Activated CD8-positive, alpha-beta T cell treated with anti-CD3 and anti-CD28 coated beads for 36 hours (primary cell): ENCODE measurements at regions not wholly inside any gene's neighbourhood (a gene's known extent, or its start where the extent isn't known, plus 50 kb on each side); places are given as distances from the start of the nearest gene placed in this dataset.
"Not testable (repeated sequence)": the region's sequence is repeated elsewhere in the genome, so short reads cannot be mapped to it uniquely, and the experiment has no call there.

ENCODE experiments used
- ATAC-seq: fragments of 200-7000 bp; cut with Tn5 transposase; one replicate; pipeline ENCODE4 v1.10.0; 2021; ENCODE audit warnings: mild to moderate bottlenecking, moderate library complexity
- CTCF ChIA-PET: fragments of 350-600 bp; sonication (Branson Sonifier 250); formaldehyde crosslinking; loops from one replicate; lab custom pipeline; 2021; ENCODE audit warnings: antibody characterized with exemption; lab: Charles Lee
- POLR2A ChIA-PET: fragments of 350-600 bp; sonication (Branson Sonifier 250); formaldehyde crosslinking; loops from one replicate; lab custom pipeline; 2021; ENCODE audit warnings: antibody characterized with exemption; lab: Charles Lee
- DNase-seq: peaks from one replicate; pipeline ENCODE4 v3.0.0-alpha.2; 2020
- H3K27ac Mint-ChIP-seq: one replicate; pipeline ENCODE4 v1.8.0; 2021; ENCODE audit warnings: mild to moderate bottlenecking, mixed read lengths
- H3K27me3 Mint-ChIP-seq: one replicate; pipeline ENCODE4 v1.8.0; 2021; ENCODE audit warnings: mixed read lengths
- H3K36me3 Mint-ChIP-seq: one replicate; pipeline ENCODE4 v1.8.0; 2021; ENCODE audit warnings: low read depth, mixed read lengths
- H3K4me1 Mint-ChIP-seq: one replicate; pipeline ENCODE4 v1.8.0; 2021; ENCODE audit warnings: low read depth, mixed read lengths
- H3K4me3 Mint-ChIP-seq: one replicate; pipeline ENCODE4 v1.8.0; 2021; ENCODE audit warnings: mild to moderate bottlenecking, moderate library complexity, mixed read lengths
- H3K9me3 Mint-ChIP-seq: one replicate; pipeline ENCODE4 v1.8.0; 2021; ENCODE audit warnings: mixed read lengths
- intact Hi-C: fragments of 100-400 bp; cut with micrococcal nuclease; formaldehyde crosslinking; loops from one replicate; pipeline ENCODE4 v1.10.0; 2022
- TF ChIP-seq, protein P1 (sequence below): fragments of 200-600 bp; IDR thresholded peaks from one replicate; pipeline ENCODE4 v1.8.0; 2022; ENCODE audit warnings: antibody characterized with exemption, mild to moderate bottlenecking

DNA sequence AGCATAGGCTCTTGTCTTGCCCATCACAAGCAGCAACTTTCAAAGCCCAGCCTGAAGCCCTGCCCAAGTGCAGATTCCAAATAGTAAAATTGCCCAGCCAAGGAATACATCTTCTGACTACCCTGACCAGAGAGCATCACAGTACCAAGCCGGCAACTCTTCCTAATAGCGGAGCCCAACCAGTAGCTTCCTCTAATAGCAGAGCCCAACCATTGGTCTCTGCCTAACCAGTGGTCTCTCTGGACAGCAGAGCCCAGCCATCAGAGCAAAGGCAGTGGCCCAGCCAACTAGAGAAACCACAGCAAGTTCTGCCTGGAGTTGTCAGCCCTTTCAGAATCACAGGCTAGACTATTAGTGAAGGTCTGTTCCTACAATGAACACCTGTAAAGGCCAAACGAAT is 285.6 kb downstream of the HGF start:
- intact Hi-C loops = no loop called here
- CTCF ChIA-PET = interaction anchor here (1.8 kb wide), 1 partner anchor 16 kb away, joined by 6 read pairs; no protein-coding TSS in a partner anchor
- Mint-ChIP-seq H3K27me3 (no peaks in the 10 kb centered on the region), H3K36me3 (no peaks in the 10 kb centered on the region), H3K4me3 (no peak overlapping the region), H3K27ac (no peak overlapping the region), H3K9me3 (no peaks in the 10 kb centered on the region), H3K4me1 (no peaks in the 10 kb centered on the region)
- POLR2A ChIA-PET = no interaction called here
- DNase-seq (no peak), ATAC-seq (no peak)
- TF ChIP-seq, protein P1, sequence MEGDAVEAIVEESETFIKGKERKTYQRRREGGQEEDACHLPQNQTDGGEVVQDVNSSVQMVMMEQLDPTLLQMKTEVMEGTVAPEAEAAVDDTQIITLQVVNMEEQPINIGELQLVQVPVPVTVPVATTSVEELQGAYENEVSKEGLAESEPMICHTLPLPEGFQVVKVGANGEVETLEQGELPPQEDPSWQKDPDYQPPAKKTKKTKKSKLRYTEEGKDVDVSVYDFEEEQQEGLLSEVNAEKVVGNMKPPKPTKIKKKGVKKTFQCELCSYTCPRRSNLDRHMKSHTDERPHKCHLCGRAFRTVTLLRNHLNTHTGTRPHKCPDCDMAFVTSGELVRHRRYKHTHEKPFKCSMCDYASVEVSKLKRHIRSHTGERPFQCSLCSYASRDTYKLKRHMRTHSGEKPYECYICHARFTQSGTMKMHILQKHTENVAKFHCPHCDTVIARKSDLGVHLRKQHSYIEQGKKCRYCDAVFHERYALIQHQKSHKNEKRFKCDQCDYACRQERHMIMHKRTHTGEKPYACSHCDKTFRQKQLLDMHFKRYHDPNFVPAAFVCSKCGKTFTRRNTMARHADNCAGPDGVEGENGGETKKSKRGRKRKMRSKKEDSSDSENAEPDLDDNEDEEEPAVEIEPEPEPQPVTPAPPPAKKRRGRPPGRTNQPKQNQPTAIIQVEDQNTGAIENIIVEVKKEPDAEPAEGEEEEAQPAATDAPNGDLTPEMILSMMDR = no peak

DNA sequence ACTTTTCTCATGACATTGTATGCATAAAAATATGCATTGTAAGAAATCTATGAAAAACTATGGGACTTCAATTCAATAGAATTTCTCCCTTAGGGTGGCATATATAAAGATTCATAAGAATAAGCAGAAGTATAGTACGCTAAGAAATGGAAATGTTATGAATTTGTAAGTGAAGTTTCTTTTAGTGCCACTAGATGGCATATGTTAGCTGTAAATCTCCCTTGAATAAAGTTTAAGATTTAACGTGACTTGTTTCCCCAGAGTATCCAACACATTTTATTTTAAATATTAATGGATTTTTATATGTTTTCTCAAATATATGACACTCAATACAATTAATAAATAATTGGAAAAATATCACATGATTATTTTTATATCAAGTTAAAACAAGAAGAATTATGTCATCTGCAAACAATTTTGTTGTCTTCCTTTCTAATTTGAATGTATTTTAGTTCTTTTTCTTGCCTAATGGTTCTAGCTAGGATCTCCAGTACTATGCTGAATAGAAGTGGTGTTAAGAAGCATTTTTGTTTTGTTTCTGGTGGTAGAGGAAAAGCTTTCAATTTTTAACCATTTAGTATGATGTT is 287.2 kb downstream of the HGF start:
- H3K27me3 Mint-ChIP-seq = no peaks in the 10 kb centered on the region
- CTCF ChIA-PET = interaction anchor here (0.9 to 1.9 kb wide), 8 partner anchors 8 to 1089 kb away, joined by 3 to 6 read pairs (median 4); no protein-coding TSS in a partner anchor
- no peak for ATAC-seq

DNA sequence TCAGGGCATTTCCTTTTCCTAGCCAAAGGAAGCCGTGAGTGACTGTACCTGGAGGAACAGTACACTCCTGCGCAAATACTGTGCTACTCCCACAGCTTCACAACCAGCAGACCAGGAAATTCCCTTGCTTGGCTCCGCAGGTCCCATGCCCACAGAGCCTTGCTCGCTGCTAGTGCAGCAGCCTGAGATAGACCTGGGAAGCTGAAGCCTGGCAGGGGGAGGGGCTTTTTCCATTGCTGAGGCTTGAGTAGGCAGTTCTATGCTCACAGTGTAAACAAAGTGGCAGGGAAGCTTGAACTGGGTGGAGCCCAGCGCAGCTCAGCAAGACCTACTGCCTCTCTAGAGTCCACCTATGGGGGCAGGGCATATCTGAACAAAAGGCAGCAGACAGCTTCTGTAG is 291.2 kb downstream of the HGF start:
- Mint-ChIP-seq H3K4me1 (no peaks in the 10 kb centered on the region), H3K9me3 (no peaks in the 10 kb centered on the region), H3K27ac (no peak overlapping the region), H3K27me3 (no peaks in the 10 kb centered on the region), H3K36me3 (no peaks in the 10 kb centered on the region), H3K4me3 (no peak overlapping the region)
- TF ChIP-seq, protein P1 = no peak
- POLR2A ChIA-PET = no interaction called here
- DNase-seq = no peak
- CTCF ChIA-PET = interaction anchor here (1.0 to 3.0 kb wide), 2 partner anchors 9 to 18 kb away, joined by 3 to 13 read pairs; no protein-coding TSS in a partner anchor
- ATAC-seq = no peak
- intact Hi-C loops = no loop called here

More for the DNA sequence above, 287.2 kb downstream of the HGF start:
- Mint-ChIP-seq H3K27ac (no peak overlapping the region), H3K9me3 (no peaks in the 10 kb centered on the region), H3K4me1 (no peaks in the 10 kb centered on the region), H3K4me3 (no peak overlapping the region), H3K36me3 (no peaks in the 10 kb centered on the region)
- intact Hi-C loops = no loop called here
- DNase-seq = no peak
- POLR2A ChIA-PET = no interaction called here
- TF ChIP-seq, protein P1 = peak; percentile 64

DNA sequence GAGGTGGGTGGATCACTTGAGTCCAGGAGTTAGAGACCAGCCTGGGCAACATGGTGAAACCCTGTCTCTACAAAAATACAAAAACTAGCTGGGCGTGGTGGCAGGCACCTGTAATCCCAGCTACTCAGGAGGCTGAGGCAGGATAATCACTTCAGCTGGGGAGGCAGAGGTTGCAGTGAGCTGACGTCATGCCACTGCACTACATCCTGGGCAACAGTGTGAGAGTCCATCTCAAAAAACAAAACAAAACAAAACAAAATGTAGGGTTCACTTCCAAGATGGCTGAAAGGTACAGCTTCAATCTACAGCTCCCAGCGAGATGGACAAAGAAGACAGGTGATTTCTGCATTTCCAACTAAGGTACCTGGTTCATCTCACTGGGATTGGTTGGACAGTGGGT is 291.6 kb downstream of the HGF start:
- H3K27ac Mint-ChIP-seq, ATAC-seq, H3K36me3 Mint-ChIP-seq, H3K4me3 Mint-ChIP-seq, intact Hi-C loops, H3K9me3 Mint-ChIP-seq, H3K4me1 Mint-ChIP-seq, POLR2A ChIA-PET, H3K27me3 Mint-ChIP-seq, DNase-seq: not testable (repeated sequence)
- CTCF ChIA-PET = interaction anchor here (1.0 to 3.0 kb wide), 2 partner anchors 8 to 18 kb away, joined by 3 to 13 read pairs; no protein-coding TSS in a partner anchor

- Mint-ChIP-seq H3K9me3 (no peaks in the 10 kb centered on the region), H3K27me3 (no peaks in the 10 kb centered on the region), H3K27ac (no peak overlapping the region), H3K4me3 (no peak overlapping the region), H3K36me3 (no peaks in the 10 kb centered on the region), H3K4me1 (no peaks in the 10 kb centered on the region)
- ChIA-PET CTCF (no interaction called here), POLR2A (no interaction called here)
- TF ChIP-seq, protein P1 = no peak
- DNase-seq (no peak), ATAC-seq (no peak)
- intact Hi-C loops = no loop called here
Measured at GRCh38 chr7:81473236-81473635, 296.6 kb downstream of the HGF start.
